Frontal cortex (tissue), 3 donors: ENCODE measurements at regions not wholly inside any gene's neighbourhood (a gene's known extent, or its start where the extent isn't known, plus 50 kb on each side); places are given as distances from the start of the nearest gene placed in this dataset.

Experiments used
- DNase-seq, 2 donors: peaks; one replicate each; pipeline ENCODE4 v3.0.0; 2012; ENCODE audit warnings: low spot score in 2 of 2
- FAIRE-seq: peaks from 2 replicates; lab custom pipeline; 2012; peaks lifted over from hg19 to GRCh38; lab: Jason Lieb, UNC
- donor health status: control.
- donor health status: control.
- donor health status: control.

- DNase-seq = no peak
- no peak for FAIRE-seq
These were observed 480.1 kb upstream of the TCF4 start for GRCh38 chr18:56067969-56068671.

DNA sequence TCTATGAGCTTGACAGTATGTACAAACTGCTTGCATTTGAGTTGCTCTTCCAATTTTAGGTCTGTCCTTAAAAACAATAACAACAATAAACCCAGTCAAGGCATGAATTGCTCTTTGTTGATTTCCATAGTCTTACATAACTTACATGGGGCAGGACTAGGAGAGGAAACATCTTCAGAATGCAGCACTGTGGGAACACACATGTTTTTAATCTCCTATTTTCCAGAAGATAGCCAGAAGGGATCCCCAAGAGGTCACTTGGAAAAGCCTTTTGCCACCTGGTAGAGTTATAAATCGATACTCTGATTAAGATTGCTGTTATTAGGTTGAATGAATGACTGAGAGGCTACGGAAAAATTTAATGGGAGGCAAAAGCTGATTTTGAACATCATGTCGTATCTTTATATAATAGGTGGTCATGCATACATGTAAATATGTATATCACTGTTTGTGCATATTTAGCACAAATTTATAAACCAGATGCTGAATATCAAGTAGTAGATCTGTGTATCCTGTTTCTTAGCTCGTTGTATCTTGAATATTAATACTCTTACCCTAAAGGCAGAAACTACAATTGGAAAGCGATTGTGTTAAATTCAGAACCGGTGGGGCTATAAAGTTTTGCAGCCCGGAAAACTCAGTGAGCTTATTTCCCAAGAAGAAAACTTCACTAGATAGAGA is 479.4 kb upstream of the TCF4 start:
- DNase-seq (no peak), FAIRE-seq (no peak)

DNA sequence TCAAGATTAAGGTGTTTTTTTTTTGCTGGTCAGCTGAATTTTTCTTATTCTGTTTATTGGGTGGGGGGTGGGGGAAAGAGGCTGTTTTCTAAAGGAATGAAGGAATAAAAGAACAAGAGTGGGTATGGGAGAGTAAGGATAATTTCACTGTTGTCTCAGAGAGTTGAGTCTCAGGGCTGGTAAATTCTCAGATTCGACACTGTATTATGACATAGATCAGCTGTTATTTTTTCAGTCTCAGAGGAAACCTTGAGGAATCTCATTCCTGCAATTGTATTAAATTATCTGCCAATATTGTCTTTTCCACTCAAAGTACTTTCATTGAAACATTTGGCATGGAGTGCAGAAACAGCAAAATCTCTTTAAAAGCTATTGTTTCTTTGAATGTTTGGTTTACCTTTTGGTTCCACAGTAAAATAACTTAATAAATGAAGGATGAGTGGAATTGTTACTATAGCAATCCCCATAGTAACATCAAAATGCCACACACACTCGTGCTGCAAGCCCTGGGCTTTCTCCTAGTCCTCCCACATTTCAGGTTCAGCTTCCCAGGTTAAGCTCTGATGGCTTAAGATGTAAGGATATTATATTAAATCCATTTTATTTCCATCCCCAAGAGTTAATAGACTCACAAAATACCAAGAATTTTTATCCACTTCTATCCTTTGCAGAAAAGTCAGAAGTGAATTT is 478.7 kb upstream of the TCF4 start:
- DNase-seq (no peak), FAIRE-seq (no peak)

GRCh38 chr18:56065086-56065485 is 477.1 kb upstream of the TCF4 start:
- FAIRE-seq (no peak), DNase-seq (no peak)

DNA sequence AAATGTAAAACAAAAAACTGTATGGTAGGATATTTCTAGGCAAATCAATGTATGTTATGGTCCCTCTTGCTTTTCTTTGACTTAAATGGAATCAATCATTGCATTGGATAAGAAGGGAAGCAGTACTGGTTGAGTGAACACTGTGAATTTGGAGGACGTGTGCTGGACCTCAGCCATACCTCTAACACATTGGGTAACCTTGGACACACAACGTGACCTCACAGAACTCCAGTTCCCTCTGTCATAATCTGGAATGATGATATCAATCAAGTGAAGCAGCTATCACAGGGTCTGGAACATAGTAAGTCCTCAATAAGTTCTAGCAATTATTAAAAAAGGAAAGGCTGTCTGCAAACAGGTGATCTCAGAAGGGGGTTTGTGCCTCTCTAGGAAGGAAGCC is 474.9 kb upstream of the TCF4 start:
- no peak for FAIRE-seq

GRCh38 chr18:56060967-56061541 is 473.1 kb upstream of the TCF4 start:
- FAIRE-seq (no peak), DNase-seq (no peak)

More for the DNA sequence above, 474.9 kb upstream of the TCF4 start:
- DNase-seq = no peak

GRCh38 chr18:56052202-56052601 is 464.2 kb upstream of the TCF4 start:
- FAIRE-seq (no peak), DNase-seq (no peak)

DNA sequence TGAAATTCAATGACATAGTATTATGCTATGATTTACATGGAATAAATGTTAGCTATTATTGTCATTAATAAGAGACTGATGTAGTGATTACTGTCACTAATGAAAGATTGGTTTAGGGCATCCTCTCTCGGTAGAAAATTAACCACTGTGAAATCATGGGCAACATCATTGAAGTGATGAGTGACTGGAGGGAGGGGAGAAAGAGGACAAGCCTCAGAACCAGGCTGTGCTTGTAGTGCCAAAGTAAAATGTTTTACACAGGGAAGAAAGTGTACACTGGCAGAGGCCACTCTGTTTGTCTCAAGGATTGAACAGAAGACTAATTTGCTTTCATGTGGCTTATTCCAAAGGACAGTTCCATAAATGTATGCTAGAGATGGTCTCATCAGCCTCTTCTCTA is 456.2 kb upstream of the TCF4 start:
- DNase-seq = peak in 1 of 2 donors; percentile 3
- FAIRE-seq = no peak

GRCh38 chr18:56043641-56044061 is 455.7 kb upstream of the TCF4 start:
- FAIRE-seq = peak; percentile 95
- peak; percentile 26 to 37 for DNase-seq

DNA sequence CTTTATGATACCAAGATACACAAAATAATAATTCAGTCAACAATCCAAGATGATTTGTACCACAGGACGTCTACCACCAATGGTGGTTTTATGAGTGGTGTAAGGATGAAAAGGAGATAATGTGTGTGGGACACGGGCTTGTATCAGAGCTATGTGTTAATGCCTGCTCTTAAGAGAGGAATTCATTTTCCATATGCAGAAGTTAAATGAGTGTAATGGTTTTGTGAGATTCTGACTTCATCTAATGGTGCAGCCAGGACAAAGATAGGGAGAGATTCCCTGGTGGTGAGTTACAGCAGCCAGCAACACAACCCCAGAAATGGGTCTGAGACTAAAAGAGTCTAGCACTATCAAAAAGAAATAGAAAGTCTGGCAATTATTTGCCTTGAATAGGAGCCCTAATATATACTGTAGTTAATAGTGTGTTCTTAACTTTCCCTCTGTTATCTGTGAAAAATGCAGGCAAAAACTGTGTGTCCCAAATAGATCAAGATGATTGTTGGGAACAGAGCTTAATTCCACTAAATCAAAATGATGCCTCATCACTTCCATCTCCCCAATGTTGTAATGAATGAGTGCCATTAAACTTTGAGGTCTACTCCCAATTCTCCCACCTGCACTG is 455.0 kb upstream of the TCF4 start:
- FAIRE-seq (no peak), DNase-seq (no peak)

DNA sequence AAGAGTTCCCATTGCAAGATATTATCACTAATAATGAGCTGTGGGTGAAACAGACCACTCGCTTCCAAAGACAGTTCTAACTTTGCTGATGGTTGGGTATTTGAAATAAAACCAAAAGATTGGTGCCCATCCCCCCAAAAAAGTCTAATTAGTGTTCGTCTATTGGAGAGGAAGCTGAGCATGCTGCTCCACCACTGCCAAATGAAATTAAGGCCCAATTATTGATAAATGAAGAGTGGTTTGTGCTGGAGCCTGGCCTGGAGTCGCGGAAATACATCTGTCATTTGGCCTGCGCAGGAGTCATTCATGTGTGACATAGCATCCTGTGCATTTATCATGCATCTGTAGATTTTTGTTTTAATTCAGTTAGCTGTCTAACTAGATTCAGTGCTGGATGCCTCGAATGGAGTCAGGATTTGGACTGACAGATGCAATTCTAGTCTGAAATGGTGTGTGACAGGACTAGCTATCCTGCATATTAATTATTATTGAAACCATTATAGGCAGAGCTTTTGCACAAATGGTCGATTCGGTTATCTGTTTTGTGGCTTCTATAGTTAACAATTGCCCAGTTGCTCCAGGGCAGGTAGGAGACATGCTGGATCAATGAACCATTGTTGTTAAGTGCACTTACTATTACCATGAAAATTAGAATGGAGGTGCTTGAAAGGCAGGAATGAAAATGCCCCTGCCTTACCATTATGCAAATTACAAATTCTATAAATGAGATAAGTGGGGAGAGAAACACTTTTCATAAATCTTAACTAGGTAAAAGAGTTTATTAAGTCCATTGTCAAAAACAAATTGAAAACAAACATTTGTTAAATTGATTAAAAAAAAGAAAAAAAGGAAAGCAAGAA is 450.4 kb upstream of the TCF4 start:
- FAIRE-seq (no peak), DNase-seq (no peak)

- DNase-seq = no peak
- no peak for FAIRE-seq
These were observed 448.7 kb upstream of the TCF4 start for GRCh38 chr18:56036741-56037140.

- DNase-seq (no peak), FAIRE-seq (no peak)
These were observed 447.6 kb upstream of the TCF4 start for GRCh38 chr18:56035546-56035945.

GRCh38 chr18:56034949-56035348 is 447.0 kb upstream of the TCF4 start:
- FAIRE-seq = no peak

DNA sequence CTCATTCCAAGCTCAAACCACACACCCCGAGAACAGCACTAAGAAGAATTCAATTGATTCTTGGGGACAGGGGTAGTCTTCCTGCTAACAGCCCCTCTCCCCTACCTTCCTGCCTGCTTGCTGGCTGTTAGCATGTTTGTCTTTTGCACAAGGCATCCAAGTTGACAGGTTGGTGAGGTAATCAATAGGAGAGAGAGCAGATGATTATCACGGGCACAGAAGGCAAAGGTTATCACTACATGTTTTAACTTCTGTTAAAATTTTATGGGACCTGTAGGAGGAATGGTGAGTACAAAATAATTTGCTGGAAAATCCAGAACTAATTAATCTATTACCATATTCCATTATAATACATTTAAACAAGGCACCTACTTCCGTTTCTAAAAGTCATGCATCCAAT is 442.1 kb upstream of the TCF4 start:
- no peak for FAIRE-seq
- no peak for DNase-seq

More at GRCh38 chr18:56034949-56035348, 447.0 kb upstream of the TCF4 start:
- no peak for DNase-seq

GRCh38 chr18:56028514-56028913 is 440.5 kb upstream of the TCF4 start:
- no peak for FAIRE-seq

DNA sequence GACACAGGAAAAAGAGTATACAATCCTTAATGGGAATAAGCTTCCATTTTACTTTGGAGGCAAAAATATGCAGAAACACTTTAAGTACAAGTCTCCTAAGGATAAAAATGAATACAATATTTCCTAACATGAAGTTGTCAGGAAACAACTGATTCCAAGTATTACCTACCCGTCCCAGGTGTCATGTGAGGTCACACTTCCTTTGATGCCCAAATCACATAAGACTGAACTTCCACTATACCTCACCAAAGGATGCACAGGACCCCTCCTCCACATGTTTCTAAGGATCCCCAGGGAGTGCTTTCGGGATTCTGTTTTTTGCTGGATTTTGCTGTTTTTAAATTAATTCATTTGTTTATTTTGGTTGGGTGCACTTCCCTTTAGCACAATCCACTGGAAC is 438.5 kb upstream of the TCF4 start:
- no peak for DNase-seq
- FAIRE-seq = no peak

More at GRCh38 chr18:56028514-56028913, 440.5 kb upstream of the TCF4 start:
- no peak for DNase-seq

DNA sequence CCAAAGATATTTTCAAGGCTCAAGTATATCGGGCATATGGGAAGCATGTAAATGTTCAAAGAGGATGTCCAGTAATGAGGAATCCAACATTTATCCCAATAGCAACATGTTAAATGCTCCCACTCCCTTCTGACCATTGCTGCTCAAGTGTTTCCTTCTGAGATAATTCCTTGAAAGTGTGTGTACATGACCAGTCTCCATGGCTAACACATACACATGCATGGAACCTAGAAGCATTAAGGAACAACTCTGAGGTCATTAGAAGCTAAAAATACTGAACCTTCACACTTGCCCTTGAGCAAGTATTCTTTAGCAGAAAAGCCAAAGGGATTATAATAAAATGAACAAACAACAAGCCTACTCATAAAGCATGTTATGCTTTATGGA is 433.8 kb upstream of the TCF4 start:
- FAIRE-seq (no peak), DNase-seq (no peak)

GRCh38 chr18:56021136-56021808 is 433.3 kb upstream of the TCF4 start:
- DNase-seq = no peak
- no peak for FAIRE-seq
